ENCODE measurements at regions not wholly inside any gene's neighbourhood (a gene's known extent, or its start where the extent isn't known, plus 50 kb on each side); places are given as distances from the start of the nearest gene placed in this dataset.
A peak's percentile ranks its signal among the peaks of the same experiment; 100 is the strongest.
"Not testable (repeated sequence)": the region's sequence is repeated elsewhere in the genome, so short reads cannot be mapped to it uniquely, and the experiment has no call there.

GRCh38 chr14:43132441-43132840 is 1374.6 kb downstream of the FSCB start:
- no peak for DNase-seq

- not testable (repeated sequence) for DNase-seq
Observed at GRCh38 chr14:43128429-43128828, 1378.7 kb downstream of the FSCB start.

- not testable (repeated sequence) for DNase-seq
Observed at GRCh38 chr14:43127874-43128273, 1379.2 kb downstream of the FSCB start.

GRCh38 chr14:43123544-43123943 is 1383.5 kb downstream of the FSCB start:
- DNase-seq = no peak

GRCh38 chr14:43119672-43120071 is 1387.4 kb downstream of the FSCB start:
- no peak for DNase-seq

- no peak for DNase-seq
Observed at GRCh38 chr14:43116341-43116740, 1390.7 kb downstream of the FSCB start.

GRCh38 chr14:43105305-43105704 is 1401.8 kb downstream of the FSCB start:
- DNase-seq = no peak

- DNase-seq = no peak
Observed at GRCh38 chr14:43090380-43090779, 1416.7 kb downstream of the FSCB start.

- no peak for DNase-seq
Observed at GRCh38 chr14:43087666-43088065, 1419.4 kb downstream of the FSCB start.

GRCh38 chr14:43085819-43086218 is 1421.3 kb downstream of the FSCB start:
- no peak for DNase-seq

GRCh38 chr14:43067372-43067771 is 1439.7 kb downstream of the FSCB start:
- not testable (repeated sequence) for DNase-seq

GRCh38 chr14:43056106-43056505 is 1449.4 kb downstream of the LRFN5 start:
- DNase-seq = no peak

- DNase-seq = no peak
Observed at GRCh38 chr14:43052897-43053296, 1446.2 kb downstream of the LRFN5 start.

- no peak for DNase-seq
Observed at GRCh38 chr14:43043850-43044249, 1437.2 kb downstream of the LRFN5 start.

GRCh38 chr14:43042408-43042807 is 1435.7 kb downstream of the LRFN5 start:
- no peak for DNase-seq

GRCh38 chr14:43041976-43042375 is 1435.3 kb downstream of the LRFN5 start:
- DNase-seq = no peak

- no peak for DNase-seq
Observed at GRCh38 chr14:43041207-43041606, 1434.5 kb downstream of the LRFN5 start.

GRCh38 chr14:43039881-43040280 is 1433.2 kb downstream of the LRFN5 start:
- DNase-seq = no peak

- DNase-seq = no peak
Observed at GRCh38 chr14:43031598-43031997, 1424.9 kb downstream of the LRFN5 start.

- peak; percentile 8 for DNase-seq
Observed at GRCh38 chr14:43022094-43022800, 1415.6 kb downstream of the LRFN5 start.

GRCh38 chr14:43019826-43020225 is 1413.2 kb downstream of the LRFN5 start:
- peak; percentile 88 for DNase-seq

GRCh38 chr14:43014338-43014737 is 1407.7 kb downstream of the LRFN5 start:
- DNase-seq = no peak

- DNase-seq = no peak
Observed at GRCh38 chr14:43012817-43013216, 1406.1 kb downstream of the LRFN5 start.

GRCh38 chr14:43005807-43006206 is 1399.1 kb downstream of the LRFN5 start:
- DNase-seq = peak; percentile 17

GRCh38 chr14:43003845-43004244 is 1397.2 kb downstream of the LRFN5 start:
- peak; percentile 6 for DNase-seq

All from NCI-H82 (cell line).